Neural crest cell (in vitro differentiated cells): ENCODE measurements at regions not wholly inside any gene's neighbourhood (a gene's known extent, or its start where the extent isn't known, plus 50 kb on each side); places are given as distances from the start of the nearest gene placed in this dataset.
"Not testable (repeated sequence)": the region's sequence is repeated elsewhere in the genome, so short reads cannot be mapped to it uniquely, and the experiment has no call there.

ENCODE experiments used
- DNase-seq: peaks from one replicate; pipeline ENCODE4 v3.0.0; 2021; ENCODE audit warnings: low read depth, mixed read lengths, low spot score
- H3K27ac Mint-ChIP-seq: one replicate; pipeline ENCODE4 v1.8.0; 2021; ENCODE audit warnings: mild to moderate bottlenecking, mixed read lengths; ENCODE audit not compliant: unreplicated experiment
- H3K27me3 Mint-ChIP-seq: 2 replicates; pipeline ENCODE4 v1.8.0; 2021; ENCODE audit warnings: low read depth, mild to moderate bottlenecking, mixed read lengths
- H3K36me3 Mint-ChIP-seq: 2 replicates; pipeline ENCODE4 v1.8.0; 2021; ENCODE audit warnings: low read depth, mild to moderate bottlenecking, mixed read lengths
- H3K4me1 Mint-ChIP-seq: 2 replicates; pipeline ENCODE4 v1.8.0; 2021; ENCODE audit warnings: mixed read lengths
- H3K4me3 Mint-ChIP-seq: one replicate; pipeline ENCODE4 v1.8.0; 2021; ENCODE audit warnings: mild to moderate bottlenecking, mixed read lengths
- H3K9me3 Mint-ChIP-seq: 2 replicates; pipeline ENCODE4 v1.8.0; 2021; ENCODE audit warnings: mixed read lengths
- CTCF ChIP-seq: fragments of 200-600 bp; sonication (generic); conservative IDR thresholded peaks from 2 replicates; pipeline ENCODE4 v1.5.0; 2021; ENCODE audit warnings: antibody characterized with exemption, mild to moderate bottlenecking

GRCh38 chr12:107600581-107601144 is 84.9 kb upstream of the PWP1 start:
- H3K9me3 Mint-ChIP-seq: no peaks in the 10 kb centered on the region

DNA sequence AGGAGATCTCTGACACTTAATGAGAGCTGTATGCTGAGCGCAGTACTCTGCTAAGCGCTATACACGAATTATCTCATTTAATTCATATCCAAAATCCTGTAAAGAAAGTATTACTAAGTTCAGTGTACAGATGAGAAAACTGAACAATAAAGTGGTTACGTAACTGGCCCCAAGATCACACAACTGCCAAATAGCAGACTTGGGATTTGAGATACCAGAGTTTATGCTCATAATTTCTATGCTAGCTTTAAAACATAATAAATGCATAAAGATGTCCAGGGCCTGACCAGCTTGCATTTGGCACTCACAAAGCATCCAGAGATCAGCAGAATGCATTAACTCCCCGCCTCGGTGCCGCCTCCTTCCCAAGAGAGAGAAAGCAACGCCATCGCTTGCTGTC is 83.2 kb upstream of the PWP1 start:
- no peak for TF ChIP-seq CTCF
- H3K27me3 Mint-ChIP-seq: peaks cover 4% of the 10 kb centered on the region
- no peaks in the 10 kb centered on the region for H3K4me1 Mint-ChIP-seq
- H3K9me3 Mint-ChIP-seq: no peaks in the 10 kb centered on the region
- no peak for DNase-seq
- no peaks in the 10 kb centered on the region for H3K36me3 Mint-ChIP-seq
- no peak overlapping the region for H3K4me3 Mint-ChIP-seq
- H3K27ac Mint-ChIP-seq: no peak overlapping the region

More at GRCh38 chr12:107600581-107601144, 84.9 kb upstream of the PWP1 start:
- no peak for TF ChIP-seq CTCF
- Mint-ChIP-seq H3K27me3 (peaks cover 7% of the 10 kb centered on the region), H3K4me1 (no peaks in the 10 kb centered on the region), H3K36me3 (no peaks in the 10 kb centered on the region), H3K27ac (no peak overlapping the region), H3K4me3 (no peak overlapping the region)
- no peak for DNase-seq

GRCh38 chr12:107605293-107605692 is 80.3 kb upstream of the PWP1 start:
- H3K4me3 Mint-ChIP-seq: no peak overlapping the region
- peaks cover 8% of the 10 kb centered on the region for H3K4me1 Mint-ChIP-seq
- H3K27ac Mint-ChIP-seq: no peak overlapping the region
- peaks cover 4% of the 10 kb centered on the region for H3K27me3 Mint-ChIP-seq
- DNase-seq: no peak
- no peaks in the 10 kb centered on the region for H3K9me3 Mint-ChIP-seq
- H3K36me3 Mint-ChIP-seq: no peaks in the 10 kb centered on the region
- no peak for TF ChIP-seq CTCF

- Mint-ChIP-seq H3K9me3 (no peaks in the 10 kb centered on the region), H3K4me3 (no peak overlapping the region), H3K4me1 (peaks cover 8% of the 10 kb centered on the region), H3K27me3 (peaks cover 4% of the 10 kb centered on the region), H3K36me3 (no peaks in the 10 kb centered on the region), H3K27ac (no peak overlapping the region)
- peak; percentile 83 for DNase-seq
- TF ChIP-seq CTCF: peak; percentile 93
Observed at GRCh38 chr12:107607464-107608392, 77.9 kb upstream of the PWP1 start.

GRCh38 chr12:107608779-107609178 is 76.8 kb upstream of the PWP1 start:
- not testable (repeated sequence) for H3K9me3 Mint-ChIP-seq, H3K4me1 Mint-ChIP-seq, H3K4me3 Mint-ChIP-seq, DNase-seq, H3K27ac Mint-ChIP-seq, H3K27me3 Mint-ChIP-seq, H3K36me3 Mint-ChIP-seq
